GM12873 (cell line): ENCODE measurements at regions not wholly inside any gene's neighbourhood (a gene's known extent, or its start where the extent isn't known, plus 50 kb on each side); places are given as distances from the start of the nearest gene placed in this dataset.

Experiments used
- TF ChIP-seq, protein P1 (sequence below): IDR thresholded peaks from 2 replicates; pipeline ENCODE4 v1.5.1; 2012; ENCODE audit warnings: low read depth, mild to moderate bottlenecking, moderate library complexity, low read length, control low read depth; ENCODE audit not compliant: insufficient read depth; ENCODE audit errors: missing control alignments

DNA sequence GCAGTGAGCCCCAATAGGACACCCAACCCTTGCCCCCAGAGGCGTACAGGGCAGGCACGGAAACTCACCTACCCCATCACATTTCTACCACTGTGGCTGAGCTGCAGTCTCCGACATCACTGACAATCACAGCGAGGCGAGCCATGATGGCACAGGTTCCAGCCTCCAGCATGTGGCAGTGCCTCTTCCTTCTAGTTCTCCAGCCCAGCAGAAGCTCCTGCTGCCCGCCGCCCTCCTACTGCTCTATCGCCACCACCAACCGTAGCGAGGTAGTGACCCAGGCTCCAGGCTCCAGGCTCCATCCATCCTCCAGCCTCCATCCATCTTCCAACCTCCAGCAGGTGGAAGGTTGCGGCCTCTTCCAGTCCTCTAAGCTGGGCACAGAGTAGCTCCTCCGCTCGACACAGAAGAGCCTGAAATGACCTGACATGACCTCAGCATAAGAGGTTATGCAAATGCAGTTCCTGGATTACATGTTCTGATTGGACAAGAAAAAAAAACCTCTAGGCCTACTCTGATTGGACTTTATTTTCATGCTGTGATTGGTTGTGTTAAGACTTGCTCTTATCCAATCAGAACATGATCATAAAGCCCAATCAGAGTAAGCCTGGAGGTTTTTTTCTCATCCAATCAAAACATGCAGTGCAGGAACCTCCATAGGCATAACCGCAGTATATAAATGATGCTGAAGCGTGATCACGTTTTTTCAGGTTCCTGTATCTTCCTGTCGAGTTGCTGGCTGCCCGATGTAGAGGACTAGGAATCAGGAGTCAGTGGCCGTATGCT is 438.9 kb upstream of the ZNF337 start:
- TF ChIP-seq, protein P1, sequence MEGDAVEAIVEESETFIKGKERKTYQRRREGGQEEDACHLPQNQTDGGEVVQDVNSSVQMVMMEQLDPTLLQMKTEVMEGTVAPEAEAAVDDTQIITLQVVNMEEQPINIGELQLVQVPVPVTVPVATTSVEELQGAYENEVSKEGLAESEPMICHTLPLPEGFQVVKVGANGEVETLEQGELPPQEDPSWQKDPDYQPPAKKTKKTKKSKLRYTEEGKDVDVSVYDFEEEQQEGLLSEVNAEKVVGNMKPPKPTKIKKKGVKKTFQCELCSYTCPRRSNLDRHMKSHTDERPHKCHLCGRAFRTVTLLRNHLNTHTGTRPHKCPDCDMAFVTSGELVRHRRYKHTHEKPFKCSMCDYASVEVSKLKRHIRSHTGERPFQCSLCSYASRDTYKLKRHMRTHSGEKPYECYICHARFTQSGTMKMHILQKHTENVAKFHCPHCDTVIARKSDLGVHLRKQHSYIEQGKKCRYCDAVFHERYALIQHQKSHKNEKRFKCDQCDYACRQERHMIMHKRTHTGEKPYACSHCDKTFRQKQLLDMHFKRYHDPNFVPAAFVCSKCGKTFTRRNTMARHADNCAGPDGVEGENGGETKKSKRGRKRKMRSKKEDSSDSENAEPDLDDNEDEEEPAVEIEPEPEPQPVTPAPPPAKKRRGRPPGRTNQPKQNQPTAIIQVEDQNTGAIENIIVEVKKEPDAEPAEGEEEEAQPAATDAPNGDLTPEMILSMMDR, result no peak

- TF ChIP-seq, protein P1, result no peak
These were observed 438.0 kb upstream of the ZNF337 start for GRCh38 chr20:26134606-26135005.

DNA sequence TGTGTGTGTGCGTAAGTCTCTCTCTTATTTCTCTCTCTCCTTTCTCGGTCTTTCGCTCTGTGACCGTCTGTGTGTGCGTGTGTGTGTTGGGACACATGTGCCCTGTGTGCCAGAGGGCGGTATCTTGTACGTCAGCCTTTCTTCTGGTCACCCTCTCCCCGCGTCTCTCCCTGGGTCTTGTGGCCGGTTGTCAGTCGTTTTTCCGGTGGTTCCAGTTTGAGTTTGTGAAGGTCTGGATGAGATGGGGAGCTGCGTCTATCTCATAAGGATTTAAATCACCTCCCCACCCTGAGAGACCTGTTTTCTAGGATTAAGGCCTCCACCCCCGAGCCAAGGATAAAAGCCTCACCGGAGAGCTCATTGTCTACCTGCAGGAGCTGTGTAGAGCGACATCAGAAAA is 295.5 kb upstream of the ZNF337 start:
- TF ChIP-seq, protein P1, result no peak

DNA sequence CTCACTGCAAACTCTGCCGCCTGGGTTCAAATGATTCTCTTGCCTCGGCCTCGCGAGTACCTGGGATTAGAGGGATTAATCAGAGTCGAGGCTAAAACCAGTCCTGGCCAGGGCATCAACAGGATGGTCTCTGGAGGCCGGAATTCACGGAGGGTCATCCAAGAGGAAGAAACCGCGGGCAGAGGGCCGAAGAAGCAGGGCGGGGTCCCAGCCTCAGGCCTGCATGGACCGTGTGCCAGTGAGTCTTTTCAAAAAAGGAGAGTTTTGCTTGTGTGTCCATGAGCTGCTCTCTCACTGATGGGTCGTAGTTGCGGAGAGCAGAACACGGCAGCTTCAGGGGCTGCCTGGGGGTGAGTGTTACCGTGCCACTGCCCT is 295.1 kb upstream of the ZNF337 start:
- TF ChIP-seq, protein P1, result no peak

DNA sequence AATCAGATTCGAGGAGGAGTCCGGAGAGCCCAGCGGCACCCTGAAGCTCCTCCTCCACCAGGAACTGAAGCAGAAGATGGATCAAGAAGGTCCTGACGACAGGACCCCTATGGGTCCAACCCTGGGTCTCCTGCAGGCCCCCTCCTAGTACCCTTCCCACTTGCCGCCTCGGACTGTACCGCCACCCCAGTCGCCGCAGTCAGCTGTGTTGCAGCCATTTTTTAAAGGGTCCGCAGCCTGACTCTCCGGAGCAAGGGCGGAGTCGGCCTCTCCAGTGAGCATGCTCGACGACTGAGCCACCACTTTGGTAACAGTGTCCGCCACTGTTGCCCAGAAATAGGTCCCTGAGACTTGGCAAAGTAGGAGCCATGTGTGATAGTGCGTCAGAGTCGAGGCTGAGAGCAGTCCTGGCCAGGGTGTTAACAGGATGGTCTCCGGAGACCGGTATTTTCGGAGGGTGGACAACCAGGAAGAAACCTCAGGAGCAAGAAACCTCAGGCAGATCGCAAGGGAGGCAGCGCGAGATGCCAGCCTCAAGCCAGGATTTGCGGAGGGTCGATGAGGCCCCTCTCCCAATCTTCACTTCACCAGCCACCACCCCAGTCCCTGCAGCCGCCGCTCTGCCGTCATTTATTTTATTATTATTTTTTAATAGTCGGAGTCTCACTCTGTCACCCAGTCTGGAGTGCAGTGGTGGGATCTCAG is 294.6 kb upstream of the ZNF337 start:
- TF ChIP-seq, protein P1, result no peak

DNA sequence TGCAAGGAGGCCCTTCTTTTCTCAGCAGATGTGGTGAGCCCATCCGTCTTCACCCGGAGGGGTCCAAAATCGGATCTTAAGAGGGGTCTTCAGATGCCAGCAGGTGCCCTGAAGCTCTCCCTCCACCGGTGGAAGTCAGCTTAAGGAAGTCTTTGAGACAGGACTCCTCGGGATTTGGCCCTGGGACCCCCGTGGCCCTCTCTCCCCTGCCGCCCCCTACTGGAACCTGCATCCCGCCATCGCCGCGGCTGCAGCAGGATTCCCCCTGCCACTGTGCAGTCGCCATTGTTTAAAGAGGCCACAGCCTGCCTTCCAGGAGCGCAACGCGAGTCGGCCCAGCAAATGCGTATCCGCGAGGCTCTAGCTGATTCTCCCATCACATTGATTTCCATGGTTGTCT is 292.5 kb upstream of the ZNF337 start:
- TF ChIP-seq, protein P1, result no peak

DNA sequence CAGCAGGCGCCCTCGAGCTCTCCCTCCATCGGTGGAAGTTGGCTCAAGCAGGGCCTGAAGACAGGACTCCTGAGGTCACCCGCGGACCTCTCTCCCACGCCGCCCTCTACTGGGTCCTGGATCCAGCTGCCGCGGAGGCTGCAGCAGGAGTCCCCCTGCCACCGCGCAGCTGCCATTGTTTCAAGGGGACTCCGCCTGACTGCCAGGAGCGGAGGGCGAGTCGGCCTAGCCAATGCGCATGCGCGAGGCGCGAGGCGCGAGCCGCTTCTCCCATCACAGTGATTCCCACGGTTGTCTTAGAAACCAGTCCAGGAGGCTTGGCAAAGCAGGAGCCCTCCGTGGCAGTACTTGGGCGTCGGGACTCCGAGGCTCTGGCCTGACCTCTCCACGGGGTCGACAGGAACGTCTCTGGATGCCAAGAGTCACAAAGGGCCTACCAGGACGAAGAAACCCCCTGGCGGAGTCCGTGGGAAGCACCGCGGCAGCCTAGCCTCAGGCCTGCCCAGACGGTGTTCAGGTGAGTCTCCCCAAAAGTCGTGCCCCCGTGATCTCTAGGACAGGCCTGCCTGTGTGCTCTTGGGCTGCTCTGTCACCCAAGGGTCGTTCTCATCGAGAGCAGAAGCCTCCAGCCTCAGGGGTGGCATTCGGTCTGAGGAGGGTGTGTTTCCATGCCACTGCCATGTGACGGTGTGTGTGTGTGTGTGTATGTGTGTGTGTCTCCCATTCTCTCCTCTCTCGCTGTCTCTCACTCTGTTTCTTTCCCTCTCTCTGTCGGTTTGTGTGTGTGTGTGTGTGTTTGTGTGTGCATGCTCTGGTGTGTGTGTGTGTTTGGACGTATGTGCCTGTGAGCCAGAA is 290.6 kb upstream of the ZNF337 start:
- TF ChIP-seq, protein P1, result peak; percentile 79
